Smooth muscle cell of the brain vasculature (primary cell): ENCODE measurements at regions not wholly inside any gene's neighbourhood (a gene's known extent, or its start where the extent isn't known, plus 50 kb on each side); places are given as distances from the start of the nearest gene placed in this dataset.
"Not testable (repeated sequence)": the region's sequence is repeated elsewhere in the genome, so short reads cannot be mapped to it uniquely, and the experiment has no call there.

Experiments used
- DNase-seq: peaks from one replicate; pipeline ENCODE4 v3.0.0-alpha.2; 2012; ENCODE audit warnings: low read depth, low spot score

DNA sequence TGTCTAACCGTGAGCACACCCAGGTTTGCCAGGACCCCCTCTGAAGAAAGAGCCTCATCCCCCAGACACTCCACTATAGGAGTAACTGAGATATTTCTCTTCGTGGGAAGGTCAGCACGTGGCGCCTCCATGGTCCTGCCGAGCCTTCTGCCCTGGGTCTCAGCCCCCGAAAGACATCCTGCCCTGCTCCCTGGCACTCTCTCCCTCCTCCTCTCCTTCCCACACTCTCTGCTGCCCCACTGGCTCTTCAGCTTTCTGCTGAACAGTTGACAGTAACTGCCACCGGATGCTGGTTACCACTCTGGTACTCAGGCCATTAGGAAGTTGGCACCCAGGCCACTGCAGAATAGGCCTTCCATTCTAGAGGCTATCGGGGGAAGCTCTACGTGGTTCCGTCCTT is 185.2 kb downstream of the UACA start:
- no peak for DNase-seq

DNA sequence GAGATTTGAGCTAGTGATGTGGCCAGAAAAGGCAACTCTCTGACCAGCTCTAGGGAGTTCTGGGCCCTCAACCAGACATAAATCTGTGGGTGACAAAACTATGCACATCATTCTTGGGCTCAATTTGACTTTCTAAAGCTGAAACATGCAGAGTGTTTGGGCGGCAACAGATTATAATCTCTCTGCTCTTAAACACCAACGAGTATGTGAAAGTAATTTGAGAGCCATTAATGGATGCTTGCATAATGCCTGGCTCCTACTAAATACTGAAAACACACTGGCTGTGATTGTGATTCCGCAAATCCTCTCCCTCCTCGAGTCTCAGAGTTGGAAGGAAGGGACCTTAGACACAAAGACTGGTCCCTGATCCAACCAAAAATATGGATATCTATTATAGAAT is 186.7 kb downstream of the UACA start:
- no peak for DNase-seq

DNA sequence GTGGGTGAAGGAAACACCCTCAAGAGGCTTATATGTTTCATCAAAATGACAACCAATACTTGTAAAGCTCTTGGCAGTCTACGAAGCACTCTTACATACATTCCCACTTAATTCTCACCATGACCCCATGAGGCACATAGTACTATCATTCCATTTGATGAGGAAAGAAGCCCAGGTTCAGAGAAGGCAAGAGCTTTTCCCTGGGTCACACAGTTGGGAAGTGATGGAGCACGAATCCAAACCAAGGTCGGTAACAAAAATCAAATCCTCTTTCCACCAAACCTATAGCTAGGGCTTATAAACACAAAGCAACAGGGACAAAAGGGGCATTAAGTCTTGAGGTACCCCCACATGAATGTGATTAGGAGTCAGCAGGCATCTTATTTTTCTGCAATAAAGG is 187.1 kb downstream of the UACA start:
- no peak for DNase-seq

DNA sequence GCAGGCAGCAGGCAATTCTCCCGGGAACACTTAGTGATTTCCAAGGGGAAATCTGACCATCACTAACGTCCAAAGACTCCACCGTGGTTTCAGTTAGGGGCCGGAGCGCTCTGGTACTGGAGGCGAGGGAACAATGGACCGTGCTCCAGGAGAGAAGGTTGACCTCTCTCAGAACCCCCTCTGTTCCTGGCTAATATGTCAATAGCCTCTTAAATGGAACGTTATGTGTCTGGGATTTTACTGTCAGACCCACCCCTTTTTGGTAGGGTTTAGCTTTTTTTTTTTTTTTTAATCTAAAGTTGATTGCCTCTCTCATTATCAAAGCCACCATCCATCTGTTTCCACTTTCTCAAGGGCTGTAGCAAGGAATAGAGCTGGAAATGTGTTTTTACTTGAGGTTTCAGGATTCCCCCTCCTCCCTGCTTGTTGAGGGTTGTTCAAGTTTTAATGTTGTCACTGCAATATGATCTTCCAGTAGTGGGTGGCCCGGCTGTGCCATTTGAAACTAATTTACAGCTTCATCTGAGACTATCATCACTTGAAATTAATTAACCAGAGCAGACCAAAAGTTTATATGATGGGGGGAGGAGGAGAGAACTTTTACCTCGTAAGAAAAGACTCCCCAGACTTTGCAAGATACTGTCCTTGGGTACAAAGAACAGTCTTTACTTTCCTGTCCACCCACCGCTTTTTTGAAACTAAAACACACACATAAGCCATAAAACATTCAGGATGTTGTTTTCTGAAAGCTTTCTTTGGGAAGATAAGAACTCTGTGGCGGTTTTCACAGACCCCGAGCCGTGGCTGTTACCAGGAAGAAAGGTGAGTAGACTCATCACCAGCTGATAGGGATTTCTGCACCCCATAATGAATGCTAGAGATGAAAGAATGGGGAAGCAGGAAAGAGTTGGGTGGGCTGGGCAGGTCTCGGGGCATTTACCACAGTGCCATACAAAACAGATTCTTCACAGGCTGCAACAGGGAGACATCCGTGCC is 187.8 kb downstream of the UACA start:
- DNase-seq = no peak

DNA sequence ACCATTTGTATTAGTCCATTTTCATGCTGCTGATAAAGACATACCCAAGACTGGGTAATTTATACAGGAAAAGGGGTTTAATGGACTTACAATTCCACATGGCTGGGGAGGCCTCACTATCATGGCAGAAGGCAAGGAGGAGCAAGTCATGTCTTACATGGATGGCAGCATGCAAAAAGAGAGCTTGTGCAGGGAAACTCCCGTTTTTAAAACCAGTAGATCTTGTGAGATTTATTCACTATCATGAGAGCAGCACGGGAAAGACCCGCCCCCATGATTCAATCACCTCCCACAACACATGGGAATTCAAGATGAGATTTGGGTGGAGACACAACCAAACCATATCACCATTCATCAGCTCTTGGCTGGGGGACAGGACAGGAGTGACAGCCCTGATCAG is 189.0 kb downstream of the UACA start:
- DNase-seq = not testable (repeated sequence)

DNA sequence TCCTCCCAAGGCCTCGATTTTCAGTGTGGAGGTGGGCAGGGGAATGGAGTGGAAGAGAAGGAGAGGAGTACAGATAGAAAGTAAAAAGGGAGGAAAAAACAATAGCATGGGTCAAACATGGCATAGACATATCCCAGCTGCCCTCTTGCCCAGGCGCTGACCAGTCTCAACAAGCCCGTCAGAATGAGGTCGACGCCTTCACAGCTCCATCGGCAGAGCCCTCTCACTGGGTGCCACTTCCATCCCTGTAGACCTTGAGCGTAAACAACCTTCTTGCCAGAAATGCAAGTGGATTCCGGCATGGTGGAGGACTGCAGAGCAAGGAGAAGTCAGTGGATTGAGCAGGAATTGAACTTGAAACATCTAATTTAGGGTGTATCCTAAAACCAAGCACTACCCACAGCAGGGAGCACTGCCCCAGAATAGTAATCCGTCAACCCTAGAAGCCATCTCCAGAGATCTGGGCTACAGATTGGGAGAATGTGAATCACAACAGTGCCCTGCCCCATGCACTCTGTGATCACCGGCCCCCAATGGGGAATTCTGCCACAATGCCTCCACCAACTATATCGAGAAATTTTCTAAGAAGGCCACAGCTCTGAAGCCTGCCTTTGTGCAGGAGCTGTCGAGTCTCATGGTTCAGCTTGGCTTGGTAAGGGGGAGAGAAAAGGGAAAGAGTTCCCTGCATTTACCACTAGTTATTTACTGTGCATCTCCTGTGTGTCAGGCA is 190.1 kb downstream of the UACA start:
- no peak for DNase-seq

DNA sequence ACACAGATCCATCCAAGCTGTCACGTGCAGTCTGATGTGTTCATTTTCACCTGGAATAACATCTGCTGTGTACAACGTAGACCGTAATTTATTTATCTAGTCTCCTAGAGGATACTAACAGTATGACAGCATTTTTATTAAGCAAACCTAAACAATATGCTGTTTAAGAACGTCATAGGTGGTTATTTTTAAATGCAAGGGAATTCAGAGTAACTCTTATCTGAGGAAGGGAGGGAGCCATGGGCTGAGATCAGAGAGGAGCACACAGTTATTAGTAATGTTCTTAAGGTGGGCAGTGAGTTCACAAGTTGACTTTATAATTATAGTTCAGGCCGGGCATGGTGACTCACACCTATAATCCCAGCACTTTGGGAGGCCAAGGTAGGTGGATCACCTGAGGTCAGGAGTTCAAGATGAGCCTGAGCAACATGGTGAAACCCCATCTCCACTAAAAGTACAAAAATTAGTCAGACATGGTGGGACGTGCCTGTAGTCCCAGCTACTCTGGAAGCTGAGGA is 193.6 kb downstream of the UACA start:
- no peak for DNase-seq

DNA sequence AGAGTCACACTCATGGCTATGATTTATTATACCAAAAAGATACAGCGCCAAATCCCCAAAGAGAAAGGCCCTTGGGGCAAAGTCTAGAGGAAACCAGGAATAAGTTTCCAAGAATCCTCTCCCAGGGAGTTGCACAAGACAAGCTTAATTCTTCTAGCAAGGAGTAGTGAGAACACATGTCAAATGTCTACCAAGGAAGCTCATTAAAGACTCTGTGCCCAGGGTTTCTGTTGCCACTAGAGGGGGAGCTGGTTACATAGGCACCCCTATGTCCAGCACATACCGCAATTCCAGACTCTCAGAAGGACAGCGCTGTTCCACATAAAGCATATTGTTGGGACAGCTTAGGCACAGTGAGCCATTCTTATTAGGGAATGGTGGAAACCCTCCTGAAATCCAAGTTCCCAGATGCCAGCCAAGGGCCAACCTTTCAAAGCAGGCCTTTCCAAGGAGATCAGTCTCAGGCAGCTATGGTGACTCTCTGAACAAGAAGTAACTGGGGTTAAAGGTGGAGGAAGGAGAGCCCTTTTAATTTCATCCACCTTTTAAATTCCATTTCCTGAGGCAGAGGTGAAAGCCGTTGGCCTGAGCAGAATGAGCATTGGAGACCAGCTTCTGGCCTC is 194.2 kb downstream of the UACA start:
- no peak for DNase-seq

DNA sequence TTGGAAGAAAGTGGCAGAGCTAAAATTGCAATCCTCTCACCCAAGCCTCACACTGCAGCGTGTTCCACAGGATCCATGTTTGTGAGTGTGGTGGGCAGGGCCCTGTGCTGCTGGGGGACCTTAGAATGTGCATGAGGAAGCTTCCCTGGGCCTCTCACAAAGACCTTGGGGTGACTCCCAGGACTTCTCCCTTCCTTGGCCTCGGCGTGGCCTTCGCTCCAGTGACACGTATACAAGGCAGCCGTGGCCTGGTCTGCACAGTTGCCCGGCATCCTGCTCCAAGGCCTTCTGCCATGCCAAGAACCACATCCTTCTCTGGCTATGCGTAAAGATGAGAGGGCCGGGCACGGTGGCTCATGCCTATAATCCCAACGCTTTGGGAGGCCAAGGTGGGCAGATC is 196.4 kb downstream of the UACA start:
- no peak for DNase-seq

DNA sequence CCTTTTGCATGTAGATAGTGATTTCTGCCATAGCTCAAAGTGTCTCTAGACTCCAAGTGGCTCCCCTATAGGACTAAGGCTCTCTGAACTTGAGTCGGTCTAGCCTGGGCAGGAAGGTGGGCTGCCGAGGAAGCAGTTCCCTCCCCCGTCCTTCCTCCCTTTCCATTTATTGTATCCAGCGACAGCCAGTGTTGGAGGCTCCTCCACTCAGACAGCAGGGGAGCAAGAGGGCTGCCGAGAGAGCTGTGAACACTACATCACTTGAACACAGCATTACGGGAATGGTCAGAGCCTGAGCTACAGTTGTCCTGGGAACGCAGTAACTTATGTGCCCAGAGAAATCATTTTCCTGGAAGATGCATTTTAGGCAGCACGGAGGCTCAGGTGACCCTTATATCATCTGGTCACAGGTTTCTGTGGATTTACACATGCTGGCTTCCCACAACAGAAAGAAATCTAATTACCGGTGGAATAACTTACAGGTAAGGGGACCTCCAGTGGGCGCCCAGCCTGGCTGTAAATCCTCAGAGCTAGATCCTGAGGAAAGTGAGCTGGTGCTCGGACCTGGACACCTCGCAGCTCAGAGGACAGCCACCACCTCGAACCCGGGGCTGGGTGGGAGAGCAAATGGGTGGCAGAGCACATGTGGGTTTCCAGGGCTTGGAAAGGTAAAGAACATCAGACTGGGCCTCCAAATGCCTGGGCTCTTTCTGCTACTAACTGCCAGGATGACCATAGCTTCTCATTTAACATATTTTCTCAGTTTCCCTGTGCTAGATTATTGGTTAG is 197.1 kb downstream of the UACA start:
- DNase-seq = no peak

DNA sequence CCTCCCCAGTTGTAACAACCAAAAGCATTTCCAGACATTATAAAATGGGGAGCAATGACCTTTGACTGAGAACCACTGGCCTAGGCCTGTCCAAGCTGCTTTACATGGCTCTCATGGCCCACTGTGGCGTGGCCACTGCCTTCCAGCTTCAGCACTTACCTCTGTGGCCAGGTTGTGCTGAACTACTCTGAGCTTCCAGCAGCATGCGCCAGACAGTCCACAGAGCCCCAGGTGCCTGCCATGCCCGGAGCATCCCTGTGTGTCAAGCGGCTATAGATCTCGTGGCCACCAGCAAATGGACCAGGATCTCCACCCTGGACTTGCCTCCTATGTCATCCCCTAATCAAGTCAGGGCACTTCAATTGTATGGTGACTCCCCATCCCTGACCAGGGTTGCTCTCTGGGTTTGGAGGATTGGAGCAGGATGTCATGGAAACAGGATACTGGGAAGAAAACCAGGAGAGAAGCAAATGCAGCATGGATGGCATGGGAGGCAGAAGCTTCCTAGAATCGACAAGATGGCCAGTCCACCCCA is 199.7 kb downstream of the UACA start:
- no peak for DNase-seq

DNA sequence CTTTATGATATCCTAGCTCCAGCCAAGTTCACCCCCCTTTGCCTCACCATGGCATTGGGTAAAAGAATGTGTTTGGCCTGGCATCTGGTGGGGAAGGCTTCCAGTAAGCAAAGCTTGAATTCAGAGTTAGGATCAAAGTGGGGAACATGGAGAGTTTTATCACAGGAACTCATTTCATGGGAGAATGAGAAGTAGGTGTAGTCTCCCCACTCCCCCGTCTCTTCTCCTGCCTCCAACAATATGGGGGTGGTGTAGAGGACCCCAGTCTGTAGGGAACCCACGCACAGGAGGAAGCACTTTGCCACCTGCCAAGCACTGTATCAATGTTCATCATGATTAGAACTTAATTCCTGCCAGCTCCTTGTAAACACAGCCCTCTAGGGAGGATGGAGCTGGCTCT is 200.5 kb downstream of the UACA start:
- no peak for DNase-seq

DNA sequence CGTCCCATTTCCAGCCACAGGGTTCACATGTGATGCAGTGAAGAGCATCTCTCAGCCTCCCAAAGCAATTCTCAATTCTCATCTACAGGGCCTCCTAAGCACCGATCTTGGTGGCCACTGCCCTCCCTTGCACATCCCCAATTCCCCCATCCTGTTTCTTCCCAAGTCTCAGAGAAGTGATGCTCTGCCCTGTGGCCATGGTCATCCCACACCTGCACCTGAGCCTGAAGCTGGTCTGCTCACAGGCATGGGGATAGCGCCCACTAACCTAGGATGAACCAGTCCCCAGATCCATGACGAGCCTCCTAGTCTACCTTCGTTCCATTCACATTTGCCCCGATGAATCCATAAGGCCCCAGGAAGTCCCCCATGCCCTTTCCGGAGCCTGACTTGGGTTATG is 201.5 kb downstream of the UACA start:
- no peak for DNase-seq

DNA sequence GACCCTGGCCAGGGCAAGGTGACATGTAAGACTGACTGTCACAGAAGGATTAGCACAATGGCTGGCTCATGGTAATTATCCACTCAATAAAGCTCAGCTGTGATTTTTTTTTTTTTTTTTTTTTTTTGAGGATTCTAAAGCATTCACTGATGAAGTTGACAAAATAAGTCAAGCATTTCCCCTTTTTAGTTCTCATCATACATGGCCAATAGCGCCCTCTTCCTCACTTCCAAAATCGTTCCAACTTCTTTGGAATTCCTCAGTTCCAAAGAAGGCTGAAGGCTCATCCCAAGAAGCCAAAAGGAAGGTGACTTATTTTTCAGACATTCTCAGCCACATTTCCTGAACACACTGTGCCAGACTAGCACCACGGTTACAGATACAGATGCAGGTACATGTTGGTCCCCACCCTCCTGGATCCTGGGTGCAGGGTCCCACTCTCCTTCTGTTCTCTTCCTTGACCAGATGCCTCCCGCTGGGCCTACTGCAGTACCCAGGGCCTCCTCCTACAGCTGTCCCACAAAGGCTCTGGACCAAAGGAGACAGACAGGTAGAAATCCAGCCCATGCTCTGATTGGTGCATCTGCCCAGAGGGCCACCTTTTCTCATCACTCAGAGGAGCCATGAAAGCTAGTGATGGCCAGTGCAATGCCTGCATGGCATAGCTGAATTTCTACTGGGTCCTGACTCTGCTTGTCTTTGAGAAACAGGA is 202.6 kb downstream of the UACA start:
- no peak for DNase-seq

DNA sequence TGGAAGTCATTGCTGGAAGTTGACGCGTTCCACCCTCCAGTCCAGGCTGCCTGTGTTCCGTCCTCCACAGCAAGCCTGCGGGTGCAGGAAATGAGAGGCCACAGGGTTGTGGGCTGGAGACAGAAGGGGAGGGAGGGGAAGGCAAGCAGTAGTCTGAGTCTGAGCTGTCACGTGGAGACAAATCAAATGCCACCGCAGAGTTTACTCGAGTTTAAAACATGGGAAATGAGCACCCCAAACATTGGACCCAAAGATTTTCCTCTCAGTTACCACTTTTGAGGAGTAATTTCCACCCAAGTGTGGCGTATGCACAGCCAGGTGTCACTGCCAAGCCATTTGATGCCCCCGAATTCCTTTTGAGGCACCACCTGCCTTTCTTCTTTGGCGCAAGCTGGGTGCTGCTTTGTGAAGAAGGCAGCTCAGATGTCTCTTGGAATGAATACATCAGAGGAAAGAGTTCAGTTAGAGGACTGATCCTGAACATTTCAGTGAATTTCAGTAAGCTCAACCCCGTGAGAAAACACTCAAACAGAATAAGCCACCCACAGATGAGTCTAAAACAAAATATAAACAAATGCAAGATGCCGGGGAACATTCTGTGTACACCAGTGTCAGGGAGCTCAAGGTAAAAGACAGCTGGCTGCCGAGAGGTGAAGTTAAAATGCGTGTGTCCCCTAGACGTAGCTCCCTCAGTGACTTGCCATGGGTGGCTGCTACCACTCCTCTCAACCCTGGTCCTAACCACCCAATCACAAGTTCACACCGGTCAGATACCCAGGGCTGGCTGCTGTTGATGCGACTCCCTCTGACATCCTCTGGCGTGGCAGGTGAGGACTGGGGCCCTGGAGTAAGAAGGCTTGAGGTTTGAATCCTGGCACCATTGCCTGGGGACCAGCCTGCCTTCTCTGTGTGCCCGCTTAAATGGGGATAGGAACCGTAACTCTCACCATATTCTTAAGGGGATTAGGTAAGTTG is 203.8 kb downstream of the UACA start:
- DNase-seq = no peak

DNA sequence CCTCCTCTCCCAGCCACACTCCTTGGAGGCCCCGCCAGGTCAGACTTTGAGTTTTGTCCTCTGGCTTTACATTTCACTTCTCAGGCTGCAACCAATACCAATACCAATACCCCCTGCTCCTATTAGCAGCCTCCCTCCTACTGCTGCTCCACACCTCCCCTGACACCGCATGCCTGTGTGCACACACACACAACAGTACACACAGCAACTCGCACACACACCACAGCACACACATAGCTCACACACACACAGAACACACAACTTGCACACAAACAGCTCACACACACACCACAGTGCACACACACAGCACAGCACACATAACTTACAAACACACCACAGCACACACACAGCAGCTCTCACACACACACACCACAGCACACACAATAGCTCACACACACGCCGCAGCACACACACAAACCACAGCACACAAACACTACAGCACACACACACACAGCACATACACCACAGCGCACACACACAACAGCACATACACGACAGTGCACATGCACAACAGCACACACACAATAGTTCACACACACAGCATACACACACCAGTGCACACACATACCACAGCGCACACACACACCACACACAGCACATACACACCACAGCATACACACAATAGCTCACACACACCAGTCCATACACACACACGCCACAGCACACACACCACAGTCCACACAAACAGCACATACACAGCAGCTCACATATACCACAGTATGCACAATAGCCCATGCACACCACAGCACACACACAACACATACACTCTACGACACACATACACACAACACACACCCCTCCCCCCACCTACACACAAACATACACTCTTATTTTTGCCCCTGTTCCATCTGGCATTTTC is 204.7 kb downstream of the UACA start:
- no peak for DNase-seq

DNA sequence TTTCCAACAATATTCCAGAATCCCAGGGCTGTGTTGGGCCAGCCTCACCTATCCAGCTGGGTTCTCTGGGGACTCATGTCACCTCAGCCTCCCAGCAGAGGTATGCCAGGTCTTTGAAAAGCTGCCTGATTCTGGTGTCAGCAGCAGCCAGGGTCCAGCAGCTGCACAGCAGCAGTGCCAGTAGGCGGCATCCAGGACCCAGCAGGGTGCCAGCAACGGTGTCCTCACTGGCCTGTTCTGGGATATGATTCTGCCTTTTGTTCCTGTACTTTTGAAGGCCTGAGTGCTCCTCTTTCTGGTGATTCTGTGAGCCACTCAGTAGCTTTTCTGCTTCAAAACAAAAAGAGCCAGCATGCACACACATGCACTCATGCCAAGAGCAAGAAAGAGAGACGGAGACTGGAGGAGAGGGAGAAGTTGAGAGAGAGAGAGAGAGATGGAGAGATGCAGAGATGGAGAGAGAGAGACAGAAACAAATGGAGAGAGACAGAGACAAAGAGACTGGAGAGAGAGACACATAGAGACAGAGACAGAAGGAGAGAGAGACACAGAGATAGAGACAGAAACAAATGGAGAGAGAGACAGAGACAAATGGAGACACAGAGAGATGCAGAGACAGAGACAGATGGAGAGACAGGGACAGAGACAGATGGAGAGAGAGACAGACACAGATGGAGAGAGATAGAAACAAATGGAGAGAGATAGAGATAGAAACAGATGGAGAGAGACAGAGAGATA is 205.7 kb downstream of the UACA start:
- no peak for DNase-seq

DNA sequence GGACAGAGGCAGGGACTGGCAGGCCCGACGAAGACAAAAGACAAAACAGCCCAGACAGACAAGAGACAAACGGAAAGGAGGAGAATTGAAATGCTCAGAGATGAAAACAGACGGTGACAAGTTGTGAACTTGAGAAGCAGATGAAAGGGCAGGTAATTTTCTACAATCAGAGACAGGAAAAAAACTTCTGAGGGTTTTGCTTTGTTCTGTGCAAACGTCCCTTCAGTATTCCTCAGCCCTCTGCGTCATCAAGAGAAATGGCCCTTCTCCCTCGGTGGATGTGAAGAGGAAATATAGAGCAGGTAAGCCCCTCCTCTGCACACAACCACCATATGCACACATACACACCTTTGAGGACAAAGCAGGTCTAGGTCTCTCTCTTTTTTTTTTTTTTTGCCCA is 206.6 kb downstream of the UACA start:
- DNase-seq = no peak
